Panc1 (cell line): ENCODE measurements at regions not wholly inside any gene's neighbourhood (a gene's known extent, or its start where the extent isn't known, plus 50 kb on each side); places are given as distances from the start of the nearest gene placed in this dataset.

Experiments
- POLR2AphosphoS5 ChIP-seq: IDR thresholded peaks from 2 replicates; pipeline ENCODE4 v1.6.1; 2012; ENCODE audit warnings: mild to moderate bottlenecking, low read depth, low read length, moderate library complexity
- SIN3A ChIP-seq: IDR thresholded peaks from 2 replicates; pipeline ENCODE4 v1.6.1; 2012; ENCODE audit warnings: low read depth, mild to moderate bottlenecking, low read length, moderate library complexity, borderline replicate concordance; ENCODE audit not compliant: insufficient read depth
- TCF7L2 ChIP-seq: IDR thresholded peaks from 2 replicates; pipeline ENCODE4 v1.6.1; 2011; ENCODE audit warnings: mild to moderate bottlenecking, low read depth, low read length, inconsistent platforms
- TF ChIP-seq, protein P1 (sequence below): fragments of 450-650 bp; IDR thresholded peaks from 2 replicates; pipeline ENCODE4 v1.5.1; 2017; ENCODE audit warnings: mild to moderate bottlenecking
- TF ChIP-seq, protein P2 (sequence below), 2 experiments: IDR thresholded peaks; 2 replicates each; pipeline ENCODE4 v1.6.1; 2011 to 2012; ENCODE audit warnings: low read depth in 2 of 2, control low read depth in 1 of 2, low read length in 1 of 2, mild to moderate bottlenecking in 1 of 2, moderate library complexity in 1 of 2; ENCODE audit not compliant: insufficient read depth in 1 of 2

DNA sequence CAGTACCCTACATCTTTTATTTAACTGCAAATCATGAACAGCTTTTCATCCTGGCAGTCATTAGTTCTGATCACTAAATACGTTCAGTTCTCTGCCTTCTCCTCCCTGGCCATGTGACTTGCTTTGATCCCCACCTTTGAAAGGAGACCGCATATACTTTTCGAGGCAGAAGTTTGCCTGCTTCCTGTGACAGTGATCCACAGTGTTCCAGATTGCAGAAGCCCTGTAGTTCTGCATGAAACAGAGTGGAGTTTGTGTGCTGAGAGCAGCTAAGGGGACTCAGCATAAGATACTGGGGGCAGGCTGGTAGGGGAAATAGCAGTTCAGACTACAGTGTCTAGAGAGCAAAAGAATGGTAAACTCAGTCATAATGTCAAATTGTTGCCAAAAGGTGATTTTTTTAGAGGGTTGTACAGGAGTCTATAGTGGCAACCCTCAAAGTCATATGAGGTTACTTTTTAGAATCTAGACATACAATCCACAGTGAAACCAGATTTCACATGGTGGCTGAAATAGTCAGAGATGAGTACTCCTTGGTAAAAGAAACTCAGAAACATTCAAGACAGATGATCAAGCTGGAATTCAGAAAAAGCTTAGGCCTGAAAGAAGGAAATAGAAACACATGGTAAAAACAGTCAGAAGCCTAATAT lies 1800.4 kb upstream of the CELF4 start:
- TF ChIP-seq, protein P1, sequence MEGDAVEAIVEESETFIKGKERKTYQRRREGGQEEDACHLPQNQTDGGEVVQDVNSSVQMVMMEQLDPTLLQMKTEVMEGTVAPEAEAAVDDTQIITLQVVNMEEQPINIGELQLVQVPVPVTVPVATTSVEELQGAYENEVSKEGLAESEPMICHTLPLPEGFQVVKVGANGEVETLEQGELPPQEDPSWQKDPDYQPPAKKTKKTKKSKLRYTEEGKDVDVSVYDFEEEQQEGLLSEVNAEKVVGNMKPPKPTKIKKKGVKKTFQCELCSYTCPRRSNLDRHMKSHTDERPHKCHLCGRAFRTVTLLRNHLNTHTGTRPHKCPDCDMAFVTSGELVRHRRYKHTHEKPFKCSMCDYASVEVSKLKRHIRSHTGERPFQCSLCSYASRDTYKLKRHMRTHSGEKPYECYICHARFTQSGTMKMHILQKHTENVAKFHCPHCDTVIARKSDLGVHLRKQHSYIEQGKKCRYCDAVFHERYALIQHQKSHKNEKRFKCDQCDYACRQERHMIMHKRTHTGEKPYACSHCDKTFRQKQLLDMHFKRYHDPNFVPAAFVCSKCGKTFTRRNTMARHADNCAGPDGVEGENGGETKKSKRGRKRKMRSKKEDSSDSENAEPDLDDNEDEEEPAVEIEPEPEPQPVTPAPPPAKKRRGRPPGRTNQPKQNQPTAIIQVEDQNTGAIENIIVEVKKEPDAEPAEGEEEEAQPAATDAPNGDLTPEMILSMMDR = no peak
- TF ChIP-seq POLR2AphosphoS5 = no peak
- TF ChIP-seq TCF7L2 = no peak
- TF ChIP-seq, protein P2, sequence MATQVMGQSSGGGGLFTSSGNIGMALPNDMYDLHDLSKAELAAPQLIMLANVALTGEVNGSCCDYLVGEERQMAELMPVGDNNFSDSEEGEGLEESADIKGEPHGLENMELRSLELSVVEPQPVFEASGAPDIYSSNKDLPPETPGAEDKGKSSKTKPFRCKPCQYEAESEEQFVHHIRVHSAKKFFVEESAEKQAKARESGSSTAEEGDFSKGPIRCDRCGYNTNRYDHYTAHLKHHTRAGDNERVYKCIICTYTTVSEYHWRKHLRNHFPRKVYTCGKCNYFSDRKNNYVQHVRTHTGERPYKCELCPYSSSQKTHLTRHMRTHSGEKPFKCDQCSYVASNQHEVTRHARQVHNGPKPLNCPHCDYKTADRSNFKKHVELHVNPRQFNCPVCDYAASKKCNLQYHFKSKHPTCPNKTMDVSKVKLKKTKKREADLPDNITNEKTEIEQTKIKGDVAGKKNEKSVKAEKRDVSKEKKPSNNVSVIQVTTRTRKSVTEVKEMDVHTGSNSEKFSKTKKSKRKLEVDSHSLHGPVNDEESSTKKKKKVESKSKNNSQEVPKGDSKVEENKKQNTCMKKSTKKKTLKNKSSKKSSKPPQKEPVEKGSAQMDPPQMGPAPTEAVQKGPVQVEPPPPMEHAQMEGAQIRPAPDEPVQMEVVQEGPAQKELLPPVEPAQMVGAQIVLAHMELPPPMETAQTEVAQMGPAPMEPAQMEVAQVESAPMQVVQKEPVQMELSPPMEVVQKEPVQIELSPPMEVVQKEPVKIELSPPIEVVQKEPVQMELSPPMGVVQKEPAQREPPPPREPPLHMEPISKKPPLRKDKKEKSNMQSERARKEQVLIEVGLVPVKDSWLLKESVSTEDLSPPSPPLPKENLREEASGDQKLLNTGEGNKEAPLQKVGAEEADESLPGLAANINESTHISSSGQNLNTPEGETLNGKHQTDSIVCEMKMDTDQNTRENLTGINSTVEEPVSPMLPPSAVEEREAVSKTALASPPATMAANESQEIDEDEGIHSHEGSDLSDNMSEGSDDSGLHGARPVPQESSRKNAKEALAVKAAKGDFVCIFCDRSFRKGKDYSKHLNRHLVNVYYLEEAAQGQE (IDR thresholded peaks at IDR 0.05; ENCODE audit: insufficient read depth in 1 of 2, low read depth in 2 of 2, low read length in 1 of 2) = no peak
- no peak for TF ChIP-seq SIN3A
